ENCODE measurements at regions not wholly inside any gene's neighbourhood (a gene's known extent, or its start where the extent isn't known, plus 50 kb on each side); places are given as distances from the start of the nearest gene placed in this dataset.

- DNase-seq (ENCODE audit: low spot score), result no peak
Measured at GRCh38 chr5:107216587-107216986, 454.1 kb downstream of the EFNA5 start.

GRCh38 chr5:107215611-107216010 lies 455.1 kb downstream of the EFNA5 start:
- no peak for DNase-seq (ENCODE audit: low spot score)

GRCh38 chr5:107213025-107213424 lies 457.7 kb downstream of the EFNA5 start:
- DNase-seq (ENCODE audit: low spot score), result no peak

GRCh38 chr5:107211630-107212029 lies 459.1 kb downstream of the EFNA5 start:
- DNase-seq (ENCODE audit: low spot score), result no peak

- DNase-seq (ENCODE audit: low spot score), result no peak
Measured at GRCh38 chr5:107208867-107209266, 461.9 kb downstream of the EFNA5 start.

- no peak for DNase-seq (ENCODE audit: low spot score)
Measured at GRCh38 chr5:107204413-107204812, 466.3 kb downstream of the EFNA5 start.

- DNase-seq (ENCODE audit: low spot score), result no peak
Measured at GRCh38 chr5:107203243-107203642, 467.5 kb downstream of the EFNA5 start.

GRCh38 chr5:107199756-107200155 lies 471.0 kb downstream of the EFNA5 start:
- DNase-seq (ENCODE audit: low spot score), result no peak

- no peak for DNase-seq (ENCODE audit: low spot score)
Measured at GRCh38 chr5:107196500-107197059, 474.2 kb downstream of the EFNA5 start.

GRCh38 chr5:107195890-107196395 lies 474.8 kb downstream of the EFNA5 start:
- no peak for DNase-seq (ENCODE audit: low spot score)

- no peak for DNase-seq (ENCODE audit: low spot score)
Measured at GRCh38 chr5:107184871-107185270, 485.9 kb downstream of the EFNA5 start.

GRCh38 chr5:107184066-107184465 lies 486.7 kb downstream of the EFNA5 start:
- DNase-seq (ENCODE audit: low spot score), result no peak

- DNase-seq (ENCODE audit: low spot score), result no peak
Measured at GRCh38 chr5:107170620-107171019, 500.1 kb downstream of the EFNA5 start.

GRCh38 chr5:107169867-107170266 lies 500.9 kb downstream of the EFNA5 start:
- no peak for DNase-seq (ENCODE audit: low spot score)

GRCh38 chr5:107168848-107169752 lies 501.6 kb downstream of the EFNA5 start:
- DNase-seq (ENCODE audit: low spot score), result no peak

GRCh38 chr5:107168086-107168485 lies 502.7 kb downstream of the EFNA5 start:
- DNase-seq (ENCODE audit: low spot score), result no peak

GRCh38 chr5:107165296-107165695 lies 505.4 kb downstream of the EFNA5 start:
- DNase-seq (ENCODE audit: low spot score), result no peak

- DNase-seq (ENCODE audit: low spot score), result no peak
Measured at GRCh38 chr5:107157809-107158208, 512.9 kb downstream of the EFNA5 start.

- no peak for DNase-seq (ENCODE audit: low spot score)
Measured at GRCh38 chr5:107155707-107156106, 515.0 kb downstream of the EFNA5 start.

GRCh38 chr5:107154593-107154992 lies 516.1 kb downstream of the EFNA5 start:
- DNase-seq (ENCODE audit: low spot score), result no peak

GRCh38 chr5:107153283-107153682 lies 517.5 kb downstream of the EFNA5 start:
- no peak for DNase-seq (ENCODE audit: low spot score)

- DNase-seq (ENCODE audit: low spot score), result no peak
Measured at GRCh38 chr5:107149243-107150005, 521.3 kb downstream of the EFNA5 start.

- no peak for DNase-seq (ENCODE audit: low spot score)
Measured at GRCh38 chr5:107147589-107147988, 523.1 kb downstream of the EFNA5 start.
